Activated CD8-positive, alpha-beta T cell treated with anti-CD3 and anti-CD28 coated beads for 36 hours (primary cell): ENCODE measurements at regions not wholly inside any gene's neighbourhood (a gene's known extent, or its start where the extent isn't known, plus 50 kb on each side); places are given as distances from the start of the nearest gene placed in this dataset.

Experiments
- ATAC-seq: fragments of 200-7000 bp; cut with Tn5 transposase; one replicate; pipeline ENCODE4 v1.10.0; 2021; ENCODE audit warnings: mild to moderate bottlenecking, moderate library complexity
- CTCF ChIA-PET: fragments of 350-600 bp; sonication (Branson Sonifier 250); formaldehyde crosslinking; loops from one replicate; lab custom pipeline; 2021; ENCODE audit warnings: antibody characterized with exemption; lab: Charles Lee
- POLR2A ChIA-PET: fragments of 350-600 bp; sonication (Branson Sonifier 250); formaldehyde crosslinking; loops from one replicate; lab custom pipeline; 2021; ENCODE audit warnings: antibody characterized with exemption; lab: Charles Lee
- DNase-seq: peaks from one replicate; pipeline ENCODE4 v3.0.0-alpha.2; 2020
- H3K27ac Mint-ChIP-seq: one replicate; pipeline ENCODE4 v1.8.0; 2021; ENCODE audit warnings: mild to moderate bottlenecking, mixed read lengths
- H3K27me3 Mint-ChIP-seq: one replicate; pipeline ENCODE4 v1.8.0; 2021; ENCODE audit warnings: mixed read lengths
- H3K36me3 Mint-ChIP-seq: one replicate; pipeline ENCODE4 v1.8.0; 2021; ENCODE audit warnings: low read depth, mixed read lengths
- H3K4me1 Mint-ChIP-seq: one replicate; pipeline ENCODE4 v1.8.0; 2021; ENCODE audit warnings: low read depth, mixed read lengths
- H3K4me3 Mint-ChIP-seq: one replicate; pipeline ENCODE4 v1.8.0; 2021; ENCODE audit warnings: mild to moderate bottlenecking, moderate library complexity, mixed read lengths
- H3K9me3 Mint-ChIP-seq: one replicate; pipeline ENCODE4 v1.8.0; 2021; ENCODE audit warnings: mixed read lengths
- CTCF ChIP-seq: fragments of 200-600 bp; IDR thresholded peaks from one replicate; pipeline ENCODE4 v1.8.0; 2022; ENCODE audit warnings: antibody characterized with exemption, mild to moderate bottlenecking
- intact Hi-C: fragments of 100-400 bp; cut with micrococcal nuclease; formaldehyde crosslinking; loops from one replicate; pipeline ENCODE4 v1.10.0; 2022

GRCh38 chr9:118711843-118712242 lies 657.4 kb downstream of the BRINP1 start:
- no peak for TF ChIP-seq CTCF

GRCh38 chr9:118721276-118721675 lies 648.0 kb downstream of the BRINP1 start:
- Mint-ChIP-seq H3K4me3 (no peak overlapping the region), H3K27me3 (no peaks in the 10 kb centered on the region), H3K36me3 (no peaks in the 10 kb centered on the region), H3K27ac (no peak overlapping the region), H3K4me1 (no peaks in the 10 kb centered on the region), H3K9me3 (peaks cover 4% of the 10 kb centered on the region)
- DNase-seq (no peak), ATAC-seq (no peak)
- intact Hi-C loops, result no loop called here
- POLR2A ChIA-PET, result no interaction called here
- CTCF ChIA-PET, result no interaction called here
- TF ChIP-seq CTCF, result no peak

More at GRCh38 chr9:118711843-118712242, 657.4 kb downstream of the BRINP1 start:
- no peaks in the 10 kb centered on the region for H3K27me3 Mint-ChIP-seq
- H3K4me1 Mint-ChIP-seq, result no peaks in the 10 kb centered on the region
- no peak for ATAC-seq
- intact Hi-C loops, result no loop called here
- no peak for DNase-seq
- no peak overlapping the region for H3K27ac Mint-ChIP-seq
- H3K4me3 Mint-ChIP-seq, result no peak overlapping the region
- no peaks in the 10 kb centered on the region for H3K36me3 Mint-ChIP-seq
- POLR2A ChIA-PET, result no interaction called here
- H3K9me3 Mint-ChIP-seq, result no peaks in the 10 kb centered on the region
- CTCF ChIA-PET, result no interaction called here

- DNase-seq (no peak), ATAC-seq (no peak)
- Mint-ChIP-seq H3K27me3 (no peaks in the 10 kb centered on the region), H3K36me3 (no peaks in the 10 kb centered on the region), H3K4me3 (no peak overlapping the region), H3K27ac (no peak overlapping the region), H3K9me3 (peaks cover 6% of the 10 kb centered on the region), H3K4me1 (no peaks in the 10 kb centered on the region)
- no peak for TF ChIP-seq CTCF
- POLR2A ChIA-PET, result no interaction called here
- intact Hi-C loops, result no loop called here
- CTCF ChIA-PET, result no interaction called here
Measured at GRCh38 chr9:118721923-118722322, 647.3 kb downstream of the BRINP1 start.

GRCh38 chr9:118729981-118730380 lies 639.3 kb downstream of the BRINP1 start:
- Mint-ChIP-seq H3K27ac (no peak overlapping the region), H3K27me3 (peaks cover 1% of the 10 kb centered on the region), H3K4me3 (no peak overlapping the region), H3K36me3 (no peaks in the 10 kb centered on the region), H3K9me3 (peaks cover 11% of the 10 kb centered on the region), H3K4me1 (no peaks in the 10 kb centered on the region)
- TF ChIP-seq CTCF, result no peak
- ChIA-PET CTCF (no interaction called here), POLR2A (no interaction called here)
- intact Hi-C loops, result no loop called here
- no peak for DNase-seq
- ATAC-seq, result no peak

DNA sequence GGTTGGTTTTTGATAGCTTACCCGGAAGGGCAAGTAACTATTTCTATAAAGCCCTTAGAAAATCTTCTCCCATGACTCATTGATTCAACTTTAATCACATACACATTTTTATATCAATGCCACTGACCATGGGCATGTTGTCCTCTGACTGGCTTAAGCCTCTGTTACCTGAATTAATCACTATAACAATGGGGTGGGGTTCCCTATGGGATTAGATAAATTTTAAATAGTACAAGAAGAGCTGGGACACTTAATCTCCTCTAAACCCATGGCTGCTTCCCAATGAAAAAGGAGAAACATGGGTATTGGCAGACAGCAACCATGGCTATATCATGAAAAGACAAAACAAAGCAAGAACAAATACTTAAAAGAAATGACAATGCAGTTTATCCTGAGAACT lies 636.2 kb downstream of the BRINP1 start:
- intact Hi-C loops, result no loop called here
- no peak for TF ChIP-seq CTCF
- ChIA-PET CTCF (no interaction called here), POLR2A (no interaction called here)
- ATAC-seq (no peak), DNase-seq (no peak)
- no peaks in the 10 kb centered on the region for H3K36me3 Mint-ChIP-seq
- no peaks in the 10 kb centered on the region for H3K4me1 Mint-ChIP-seq
- no peak overlapping the region for H3K27ac Mint-ChIP-seq
- no peak overlapping the region for H3K4me3 Mint-ChIP-seq
- H3K27me3 Mint-ChIP-seq, result peaks cover 1% of the 10 kb centered on the region
- peaks cover 23% of the 10 kb centered on the region for H3K9me3 Mint-ChIP-seq
